H1 (cell line): ENCODE measurements at regions not wholly inside any gene's neighbourhood (a gene's known extent, or its start where the extent isn't known, plus 50 kb on each side); places are given as distances from the start of the nearest gene placed in this dataset.

Source experiments
- CTCF ChIA-PET: fragments of 300-600 bp; sonication (Branson Sonifier 250); formaldehyde crosslinking; loops from one replicate; lab custom pipeline; 2021; ENCODE audit not compliant: partially characterized antibody; lab: Charles Lee
- POLR2A ChIA-PET: fragments of 300-600 bp; sonication (Branson Sonifier 250); formaldehyde crosslinking; loops from one replicate; lab custom pipeline; 2021; ENCODE audit warnings: inconsistent platforms; ENCODE audit not compliant: partially characterized antibody; lab: Charles Lee
- DNase-seq, 2 experiments: peaks; one replicate each; pipeline versions ENCODE4 v3.0.0 to v3.0.0-alpha.2; 2010 to 2022; ENCODE audit warnings: low spot score in 2 of 2, low read depth in 1 of 2, mixed read lengths in 1 of 2
- FAIRE-seq: peaks from 2 replicates; lab custom pipeline; 2011; peaks lifted over from hg19 to GRCh38; lab: Jason Lieb, UNC
- H2AFZ ChIP-seq: 2 replicates; pipeline ENCODE4 v1.8.1; 2012; ENCODE audit warnings: low read length, inconsistent platforms
- H2AK5ac ChIP-seq: 2 replicates; pipeline ENCODE4 v1.6.1; 2013; ENCODE audit warnings: low read depth, low read length
- H2BK120ac ChIP-seq: replicated peaks from 2 replicates; pipeline ENCODE3; 2013; ENCODE audit warnings: low read depth, low read length, inconsistent platforms
- H2BK12ac ChIP-seq: 2 replicates; pipeline ENCODE4 v1.6.1; 2013; ENCODE audit warnings: low read depth, low read length
- H2BK15ac ChIP-seq: 2 replicates; pipeline ENCODE4 v1.6.1; 2013; ENCODE audit warnings: low read length
- H2BK20ac ChIP-seq: 2 replicates; pipeline ENCODE4 v1.6.1; 2013; ENCODE audit warnings: low read length
- H2BK5ac ChIP-seq: 2 replicates; pipeline ENCODE4 v1.6.1; 2013; ENCODE audit warnings: low read depth, low read length
- H3K14ac ChIP-seq: 2 replicates; pipeline ENCODE4 v1.6.1; 2013; ENCODE audit warnings: inconsistent platforms; ENCODE audit not compliant: insufficient read length
- H3K18ac ChIP-seq: 2 replicates; pipeline ENCODE4 v1.6.1; 2013; ENCODE audit warnings: low read length; ENCODE audit errors: extremely low read depth
- H3K23ac ChIP-seq: 2 replicates; pipeline ENCODE4 v1.6.1; 2013; ENCODE audit warnings: inconsistent platforms; ENCODE audit not compliant: insufficient read length
- H3K23me2 ChIP-seq: 2 replicates; pipeline ENCODE4 v1.6.1; 2013; ENCODE audit warnings: low read depth, low read length
- H3K27ac ChIP-seq: 2 replicates; pipeline ENCODE4 v1.6.1; 2011; ENCODE audit warnings: low read depth, low read length, inconsistent platforms
- H3K27me3 ChIP-seq, 4 experiments: replicated peaks in 1 of 4; 1 replicate in 1 of 4; 2 replicates in 3 of 4; pipeline versions ENCODE4 v1.6.1 to v1.8.1; 2011 to 2013; ENCODE audit warnings: low read length in 3 of 4, mild to moderate bottlenecking in 3 of 4, inconsistent platforms in 2 of 4, mixed read lengths in 2 of 4, moderate library complexity in 1 of 4; ENCODE audit not compliant: control insufficient read depth in 3 of 4, insufficient read depth in 3 of 4; ENCODE audit errors: extremely low read depth in 1 of 4
- H3K36me3 ChIP-seq, 4 experiments: 2 replicates each; pipeline versions ENCODE4 v1.6.1 to v1.8.1; 2011 to 2013; ENCODE audit warnings: mild to moderate bottlenecking in 4 of 4, low read length in 3 of 4, moderate library complexity in 2 of 4, control low read depth in 1 of 4, inconsistent platforms in 1 of 4; ENCODE audit not compliant: insufficient read depth in 4 of 4, control insufficient read depth in 2 of 4
- H3K4ac ChIP-seq: replicated peaks from 2 replicates; pipeline ENCODE3; 2013; ENCODE audit warnings: low read length, low read depth, mixed read lengths, inconsistent platforms; ENCODE audit not compliant: insufficient read length
- H3K4me1 ChIP-seq, 4 experiments: replicated peaks in 1 of 4; 1 replicate in 1 of 4; 2 replicates in 3 of 4; pipeline versions ENCODE4 v1.6.1 to v1.8.1; 2011 to 2013; ENCODE audit warnings: low read length in 3 of 4, inconsistent platforms in 2 of 4, mixed read lengths in 1 of 4; ENCODE audit not compliant: insufficient read depth in 4 of 4, control insufficient read depth in 3 of 4
- H3K4me2 ChIP-seq, 2 experiments: 2 replicates each; pipeline versions ENCODE4 v1.6.1 to v1.8.1; 2011 to 2013; ENCODE audit warnings: low read depth in 2 of 2, low read length in 2 of 2, control low read depth in 1 of 2, inconsistent platforms in 1 of 2, mild to moderate bottlenecking in 1 of 2; ENCODE audit not compliant: insufficient read depth in 1 of 2
- H3K4me3 ChIP-seq, 4 experiments: fragments of 200-600, 300-600 bp in 1 of 4; sonication (generic), shearing (Covaris generic), sonication (Bioruptor Twin) in 1 of 4; 2 replicates each; pipeline versions ENCODE4 v1.5.1 to v1.8.1; 2011 to 2016; ENCODE audit warnings: low read length in 4 of 4, low read depth in 3 of 4, control low read depth in 2 of 4, inconsistent platforms in 2 of 4, mild to moderate bottlenecking in 2 of 4, mixed read lengths in 1 of 4, moderate library complexity in 1 of 4; ENCODE audit not compliant: insufficient read depth in 2 of 4; ENCODE audit errors: extremely low read depth in 1 of 4
- H3K56ac ChIP-seq: replicated peaks from 2 replicates; pipeline ENCODE3; 2013; ENCODE audit warnings: low read depth, mild to moderate bottlenecking, mixed read lengths, low read length, inconsistent platforms; ENCODE audit not compliant: insufficient read length
- H3K79me1 ChIP-seq: 2 replicates; pipeline ENCODE4 v1.6.1; 2013; ENCODE audit warnings: low read depth, low read length, control low read depth
- H3K79me2 ChIP-seq, 2 experiments: 2 replicates each; pipeline versions ENCODE4 v1.6.1 to v1.8.1; 2012 to 2013; ENCODE audit warnings: low read length in 2 of 2, mild to moderate bottlenecking in 2 of 2, inconsistent platforms in 1 of 2; ENCODE audit not compliant: insufficient read depth in 2 of 2, control insufficient read depth in 1 of 2
- H3K9ac ChIP-seq, 4 experiments: replicated peaks in 1 of 4; 1 replicate in 1 of 4; 2 replicates in 3 of 4; pipeline versions ENCODE4 v1.6.1 to v1.8.1; 2011 to 2013; ENCODE audit warnings: low read depth in 3 of 4, low read length in 3 of 4, control low read depth in 2 of 4, mild to moderate bottlenecking in 2 of 4, moderate library complexity in 2 of 4, inconsistent platforms in 1 of 4; ENCODE audit errors: extremely low read depth in 1 of 4
- H3K9me3 ChIP-seq, 2 experiments: 2 replicates each; pipeline versions ENCODE4 v1.6.1 to v1.8.1; 2012 to 2013; ENCODE audit warnings: mild to moderate bottlenecking in 2 of 2, moderate library complexity in 2 of 2, control low read depth in 1 of 2, inconsistent platforms in 1 of 2, low read depth in 1 of 2, low read length in 1 of 2, mixed read lengths in 1 of 2; ENCODE audit not compliant: insufficient read depth in 2 of 2
- H4K20me1 ChIP-seq, 2 experiments: replicated peaks in 1 of 2; 2 replicates each; pipeline versions ENCODE3 to v1.8.1; 2011 to 2013; ENCODE audit warnings: inconsistent platforms in 2 of 2, low read length in 2 of 2, mild to moderate bottlenecking in 1 of 2; ENCODE audit not compliant: insufficient read depth in 2 of 2, control insufficient read depth in 1 of 2
- H4K5ac ChIP-seq: 2 replicates; pipeline ENCODE4 v1.6.1; 2013; ENCODE audit warnings: low read length, low read depth, mixed read lengths, inconsistent platforms; ENCODE audit not compliant: insufficient read length
- H4K8ac ChIP-seq: 2 replicates; pipeline ENCODE4 v1.8.0; 2013; ENCODE audit warnings: mild to moderate bottlenecking, moderate library complexity, low read length, inconsistent platforms; ENCODE audit not compliant: insufficient read depth; ENCODE audit errors: extremely low read depth
- H4K91ac ChIP-seq: replicated peaks from 2 replicates; pipeline ENCODE3; 2013; ENCODE audit warnings: low read length, mixed read lengths, inconsistent platforms; ENCODE audit not compliant: insufficient read length
- BCL11A ChIP-seq, 2 experiments: IDR thresholded peaks; one replicate each; pipeline ENCODE4 v1.6.1; 2011; ENCODE audit warnings: low read depth in 2 of 2, low read length in 2 of 2, mild to moderate bottlenecking in 2 of 2
- CHD1 ChIP-seq: IDR thresholded peaks from 2 replicates; pipeline ENCODE4 v1.6.1; 2012; ENCODE audit warnings: low read depth, low read length, improper control_type of control experiment
- CHD2 ChIP-seq: IDR thresholded peaks from 2 replicates; pipeline ENCODE4 v1.6.1; 2012; ENCODE audit warnings: low read length, improper control_type of control experiment
- EP300 ChIP-seq, 2 experiments: IDR thresholded peaks; 1 replicate in 1 of 2; 2 replicates in 1 of 2; pipeline ENCODE4 v1.6.1; 2011 to 2012; ENCODE audit warnings: low read depth in 2 of 2, low read length in 2 of 2, mild to moderate bottlenecking in 2 of 2, borderline replicate concordance in 1 of 2, inconsistent platforms in 1 of 2, moderate library complexity in 1 of 2
- EZH2 ChIP-seq: fragments of 200-600 bp; sonication (generic); IDR thresholded peaks from 2 replicates; pipeline ENCODE4 v1.7.1; 2012; ENCODE audit warnings: low read depth, mild to moderate bottlenecking, moderate library complexity, low read length, inconsistent platforms; ENCODE audit not compliant: severe bottlenecking
- KDM1A ChIP-seq: fragments of 200-600, 300-600 bp; sonication (generic); IDR thresholded peaks from 2 replicates; pipeline ENCODE4 v1.7.1; 2016; ENCODE audit warnings: mild to moderate bottlenecking, low read length, borderline replicate concordance
- KDM5A ChIP-seq: fragments of 200-600 bp; IDR thresholded peaks from 2 replicates; pipeline ENCODE4 v1.7.1; 2012; ENCODE audit warnings: mild to moderate bottlenecking, low read length, inconsistent platforms, mixed read lengths
- POLR2A ChIP-seq, 2 experiments: IDR thresholded peaks; 1 replicate in 1 of 2; 2 replicates in 1 of 2; pipeline ENCODE4 v1.6.1; 2011; ENCODE audit warnings: low read depth in 2 of 2, low read length in 2 of 2, mild to moderate bottlenecking in 2 of 2; ENCODE audit errors: control extremely low read depth in 1 of 2
- POU5F1 ChIP-seq: IDR thresholded peaks from 2 replicates; pipeline ENCODE4 v1.6.1; 2011; ENCODE audit warnings: low read depth, mild to moderate bottlenecking, low read length, moderate library complexity
- RNF2 ChIP-seq: fragments of 200-900, 300-1000 bp; sonication (generic); IDR thresholded peaks from 2 replicates; pipeline ENCODE4 v1.7.1; 2016; ENCODE audit warnings: borderline replicate concordance, low read depth, mild to moderate bottlenecking, antibody characterized with exemption, low read length; ENCODE audit not compliant: poor library complexity, severe bottlenecking; ENCODE audit errors: missing control alignments
- WGBS, 2 experiments: shearing (Covaris generic) in 1 of 2; methylation state at CpG; one replicate each; pipeline versions ENCODE4 v1.1.6 to v1.1.7; 2013 to 2015; ENCODE audit warnings: low lambda C conversion rate in 2 of 2, mixed read lengths in 2 of 2, inconsistent platforms in 1 of 2, low coverage in 1 of 2, missing lambda C conversion rate in 1 of 2; ENCODE audit not compliant: insufficient replicate concordance in 2 of 2, insufficient coverage in 1 of 2, insufficient read length in 1 of 2; ENCODE audit errors: extremely low coverage in 1 of 2, missing lambda C conversion rate in 1 of 2; 5-methylcytosine and 5-hydroxymethylcytosine counted together

DNA sequence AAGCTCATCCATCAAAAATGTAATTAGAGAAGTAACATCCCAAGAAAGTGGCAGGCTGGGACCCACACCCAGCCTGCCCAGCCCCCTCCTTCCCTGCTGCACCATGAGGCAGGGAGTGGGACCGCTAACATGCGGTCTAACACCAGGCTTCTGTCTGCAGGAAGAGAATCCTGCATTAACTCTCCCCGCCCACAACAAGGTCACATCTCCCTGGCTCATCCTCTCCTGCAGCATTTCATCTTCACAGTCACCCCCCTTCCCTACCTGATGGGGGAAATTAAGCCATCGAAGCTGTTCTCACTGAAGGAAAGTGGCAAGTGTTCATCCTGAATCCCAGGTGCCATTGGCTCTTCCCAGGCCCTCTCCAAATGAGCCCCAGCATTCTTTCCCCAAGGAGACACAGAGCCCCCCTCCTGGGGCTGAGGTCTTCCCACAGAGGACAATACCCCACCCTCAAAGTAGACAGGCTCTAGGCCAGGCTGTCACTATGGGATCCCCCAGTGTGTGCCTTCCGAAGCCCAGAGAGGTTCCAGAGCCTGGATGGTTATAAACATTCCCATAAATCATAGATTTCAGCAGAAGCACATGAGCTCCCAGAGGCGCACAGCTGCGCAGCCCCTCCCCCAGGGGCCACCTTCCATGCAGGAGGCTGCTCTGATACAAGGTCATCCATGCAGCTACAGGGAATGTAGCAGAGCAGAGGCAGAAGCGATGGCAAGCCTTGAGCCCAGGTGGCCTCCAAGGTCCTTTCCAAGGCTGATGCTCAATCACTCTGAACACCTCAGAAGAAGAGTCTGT is 148.0 kb downstream of the OAT start:
- Histone ChIP-seq H3K23me2 (no peaks in the 10 kb centered on the region), H3K4me3 (no peak overlapping the region), H2AFZ (no peak overlapping the region), H4K5ac (no peak overlapping the region), H4K20me1 (peaks cover 0 to 2% of the 10 kb centered on the region in 2 experiments), H3K56ac (no peak overlapping the region), H4K91ac (no peak overlapping the region), H2BK120ac (no peak overlapping the region), H3K4me2 (no peak overlapping the region), H3K79me2 (no peaks in the 10 kb centered on the region), H3K27ac (no peak overlapping the region), H2BK5ac (no peak overlapping the region), H2BK15ac (no peak overlapping the region), H3K18ac (no peak overlapping the region), H3K14ac (no peak overlapping the region), H2AK5ac (0 out of 2 replicates have a peak overlapping the region, but pooled peaks have one; percentile 65), H4K8ac (no peak overlapping the region), H3K4me1 (no peaks in the 10 kb centered on the region; a peak in 1 of 7 replicates), H3K23ac (no peak overlapping the region), H3K9me3 (peaks cover 12 to 15% of the 10 kb centered on the region in 2 experiments; a peak in 3 of 4 replicates), H2BK12ac (no peak overlapping the region), H2BK20ac (no peak overlapping the region), H3K79me1 (no peaks in the 10 kb centered on the region), H3K27me3 (no peaks in the 10 kb centered on the region; a peak in 1 of 7 replicates), H3K4ac (no peak overlapping the region), H3K9ac (no peak overlapping the region), H3K36me3 (no peaks in the 10 kb centered on the region)
- ChIA-PET POLR2A (no interaction called here), CTCF (interaction anchor here (0.8 to 2.7 kb wide), 8 partner anchors 9 to 276 kb away, joined by 3 to 7 read pairs (median 4); no protein-coding TSS in a partner anchor)
- no peak for DNase-seq
- 72% methylated on average over 8 of the region's 8 CpGs; no CpG with 5 or more reads in 1 of the 2 experiments for WGBS, 2 experiments
- FAIRE-seq = no peak
- no peak for TF ChIP-seq CHD2
- no peak for TF ChIP-seq KDM5A
- TF ChIP-seq KDM1A = no peak
- TF ChIP-seq RNF2 = no peak
- TF ChIP-seq EZH2 = no peak
- TF ChIP-seq POU5F1 = no peak
- TF ChIP-seq CHD1 = no peak
- TF ChIP-seq EP300 (IDR thresholded peaks at IDR 0.05; ENCODE audit: borderline replicate concordance in 1 of 2, low read depth in 2 of 2, low read length in 2 of 2) = no peak
- TF ChIP-seq POLR2A (IDR thresholded peaks at IDR 0.05; ENCODE audit: control extremely low read depth in 1 of 2, low read depth in 2 of 2, low read length in 2 of 2) = no peak
- TF ChIP-seq BCL11A (IDR thresholded peaks at IDR 0.05; ENCODE audit: low read depth in 2 of 2, low read length in 2 of 2) = no peak
